Mesothelial cell of epicardium (in vitro differentiated cells): ENCODE measurements at regions not wholly inside any gene's neighbourhood (a gene's known extent, or its start where the extent isn't known, plus 50 kb on each side); places are given as distances from the start of the nearest gene placed in this dataset.

Experiments used
- DNase-seq, 2 experiments: peaks; one replicate each; pipeline ENCODE4 v3.0.0; 2021; ENCODE audit warnings: low spot score in 2 of 2; ENCODE audit not compliant: unreplicated experiment in 2 of 2
- H3K27ac Mint-ChIP-seq: 2 replicates; pipeline ENCODE4 v1.8.0; 2021; ENCODE audit warnings: mixed read lengths
- H3K27me3 Mint-ChIP-seq: 2 replicates; pipeline ENCODE4 v1.8.0; 2021; ENCODE audit warnings: low read depth, mixed read lengths
- H3K36me3 Mint-ChIP-seq: 2 replicates; pipeline ENCODE4 v1.8.0; 2021; ENCODE audit warnings: mixed read lengths
- H3K4me1 Mint-ChIP-seq: 2 replicates; pipeline ENCODE4 v1.8.0; 2021; ENCODE audit warnings: mixed read lengths
- H3K4me3 Mint-ChIP-seq: 2 replicates; pipeline ENCODE4 v1.8.0; 2021; ENCODE audit warnings: mild to moderate bottlenecking, moderate library complexity, mixed read lengths
- H3K9me3 Mint-ChIP-seq: 2 replicates; pipeline ENCODE4 v1.8.0; 2021; ENCODE audit warnings: mixed read lengths
- CTCF ChIP-seq: fragments of 200-600 bp; sonication (generic); IDR thresholded peaks from one replicate; pipeline ENCODE4 v1.5.0; 2021; ENCODE audit warnings: antibody characterized with exemption; ENCODE audit not compliant: unreplicated experiment

- no peak overlapping the region for H3K27ac Mint-ChIP-seq
- no peak for DNase-seq
- peaks cover 12% of the 10 kb centered on the region for H3K27me3 Mint-ChIP-seq
- H3K9me3 Mint-ChIP-seq: peaks cover 7% of the 10 kb centered on the region
- H3K4me1 Mint-ChIP-seq: peaks cover 4% of the 10 kb centered on the region
- TF ChIP-seq CTCF: no peak
- no peak overlapping the region for H3K4me3 Mint-ChIP-seq
- no peaks in the 10 kb centered on the region for H3K36me3 Mint-ChIP-seq
Measured at GRCh38 chr17:77756846-77757560, 201.5 kb upstream of the TNRC6C start.

- H3K4me3 Mint-ChIP-seq: no peak overlapping the region
Measured at GRCh38 chr17:77757561-77757898, 201.0 kb upstream of the TNRC6C start.

GRCh38 chr17:77763023-77763422 is 195.5 kb upstream of the TNRC6C start:
- Mint-ChIP-seq H3K4me3 (no peak overlapping the region), H3K27me3 (peaks cover 29% of the 10 kb centered on the region), H3K27ac (no peak overlapping the region), H3K9me3 (no peaks in the 10 kb centered on the region), H3K4me1 (no peaks in the 10 kb centered on the region), H3K36me3 (no peaks in the 10 kb centered on the region)
- TF ChIP-seq CTCF: no peak
- no peak for DNase-seq

More at GRCh38 chr17:77757561-77757898, 201.0 kb upstream of the TNRC6C start:
- Mint-ChIP-seq H3K9me3 (peaks cover 7% of the 10 kb centered on the region), H3K27me3 (peaks cover 12% of the 10 kb centered on the region), H3K4me1 (peaks cover 4% of the 10 kb centered on the region), H3K27ac (no peak overlapping the region), H3K36me3 (no peaks in the 10 kb centered on the region)
- TF ChIP-seq CTCF: no peak
- DNase-seq: no peak

DNA sequence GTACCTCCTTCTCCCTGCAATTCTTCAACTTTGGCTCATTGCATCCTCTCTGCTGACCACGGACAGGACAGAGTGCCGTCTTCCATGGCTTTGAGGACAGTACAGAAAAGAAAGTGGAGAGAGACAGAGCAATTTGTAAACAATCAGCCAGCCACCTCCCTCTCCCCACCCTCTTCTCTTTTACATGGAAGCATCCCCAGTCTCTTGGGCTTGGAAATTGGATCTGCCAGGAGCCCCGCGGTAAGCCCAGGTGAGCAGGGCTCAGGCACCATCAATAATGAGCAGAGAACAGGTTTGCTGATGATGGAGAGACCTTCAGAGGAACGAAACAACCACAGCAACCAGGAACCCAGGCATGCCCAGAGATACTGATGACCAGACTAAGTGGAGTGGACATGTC is 194.9 kb upstream of the TNRC6C start:
- H3K9me3 Mint-ChIP-seq: no peaks in the 10 kb centered on the region
- no peak overlapping the region for H3K27ac Mint-ChIP-seq
- no peak for TF ChIP-seq CTCF

GRCh38 chr17:77765292-77765691 is 193.2 kb upstream of the TNRC6C start:
- peaks cover 43% of the 10 kb centered on the region for H3K27me3 Mint-ChIP-seq
- no peak for TF ChIP-seq CTCF
- no peaks in the 10 kb centered on the region for H3K9me3 Mint-ChIP-seq
- no peak overlapping the region for H3K27ac Mint-ChIP-seq
- H3K36me3 Mint-ChIP-seq: no peaks in the 10 kb centered on the region
- H3K4me1 Mint-ChIP-seq: no peaks in the 10 kb centered on the region
- no peak overlapping the region for H3K4me3 Mint-ChIP-seq
- DNase-seq: no peak

More for the DNA sequence above, 194.9 kb upstream of the TNRC6C start:
- Mint-ChIP-seq H3K4me1 (no peaks in the 10 kb centered on the region), H3K27me3 (peaks cover 31% of the 10 kb centered on the region), H3K4me3 (no peak overlapping the region), H3K36me3 (no peaks in the 10 kb centered on the region)
- DNase-seq: no peak
